Activated CD8-positive, alpha-beta memory T cell treated with anti-CD3 and anti-CD28 coated beads for 24 hours (primary cell): ENCODE measurements at regions not wholly inside any gene's neighbourhood (a gene's known extent, or its start where the extent isn't known, plus 50 kb on each side); places are given as distances from the start of the nearest gene placed in this dataset.
"Not testable (repeated sequence)": the region's sequence is repeated elsewhere in the genome, so short reads cannot be mapped to it uniquely, and the experiment has no call there.

Experiments
- DNase-seq: peaks from one replicate; pipeline ENCODE4 v3.0.0-alpha.2; 2020

DNA sequence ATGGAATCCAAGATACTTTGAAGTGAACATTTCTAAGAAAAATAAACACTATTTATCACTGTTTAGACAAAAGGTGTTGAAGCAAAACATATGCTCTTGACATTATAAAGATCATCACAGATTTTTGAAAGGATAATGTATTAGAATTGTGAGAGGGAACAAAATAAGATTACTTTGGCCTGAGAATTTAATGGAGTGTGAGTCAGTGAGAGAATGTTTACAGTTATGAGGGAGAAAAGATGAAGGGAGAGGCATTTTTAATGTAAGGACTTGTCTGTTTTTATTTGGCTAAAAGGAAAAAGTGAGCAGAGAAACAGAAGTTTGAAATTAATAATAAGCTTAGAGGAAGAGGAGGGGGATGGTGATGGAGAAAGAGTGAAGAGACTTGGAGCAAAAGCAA is 1010.1 kb downstream of the EFNA5 start:
- DNase-seq: no peak

DNA sequence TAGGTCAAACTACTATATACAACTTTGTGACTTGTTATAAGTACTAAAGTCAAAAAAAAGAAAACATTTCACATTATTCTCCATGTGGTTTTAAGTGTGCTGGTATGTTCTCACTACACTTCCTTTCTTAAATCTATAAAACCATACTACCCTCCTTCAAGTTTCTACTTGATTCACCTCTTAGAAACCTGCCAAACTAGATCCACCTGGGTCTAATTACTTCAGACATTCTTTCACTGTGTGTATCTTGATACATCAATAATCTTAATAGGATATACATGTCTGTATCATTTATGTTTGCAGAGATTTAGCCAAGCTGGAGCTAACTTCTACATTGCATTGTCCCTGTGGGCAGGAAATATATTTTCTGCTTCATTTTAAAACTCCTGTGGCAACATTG is 1012.6 kb downstream of the EFNA5 start:
- DNase-seq: no peak

DNA sequence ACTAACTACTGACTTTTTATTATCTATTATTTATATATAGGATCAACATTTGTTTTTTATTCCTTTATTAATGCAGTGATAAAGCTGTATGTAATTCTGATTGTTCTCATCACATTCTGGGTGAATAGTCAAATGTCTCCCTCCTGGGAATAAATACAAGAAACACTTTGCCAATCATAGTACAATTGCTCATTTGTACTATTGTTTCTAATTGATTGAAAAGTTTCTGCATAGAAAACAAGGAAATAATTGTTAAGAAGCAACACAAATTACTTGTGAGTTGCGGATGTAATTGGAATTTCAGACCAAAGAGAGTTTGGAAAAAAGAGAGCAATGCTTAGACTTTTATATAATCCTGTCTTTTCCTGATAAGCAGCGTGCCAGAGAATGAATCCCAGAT is 1013.9 kb downstream of the EFNA5 start:
- DNase-seq: no peak

DNA sequence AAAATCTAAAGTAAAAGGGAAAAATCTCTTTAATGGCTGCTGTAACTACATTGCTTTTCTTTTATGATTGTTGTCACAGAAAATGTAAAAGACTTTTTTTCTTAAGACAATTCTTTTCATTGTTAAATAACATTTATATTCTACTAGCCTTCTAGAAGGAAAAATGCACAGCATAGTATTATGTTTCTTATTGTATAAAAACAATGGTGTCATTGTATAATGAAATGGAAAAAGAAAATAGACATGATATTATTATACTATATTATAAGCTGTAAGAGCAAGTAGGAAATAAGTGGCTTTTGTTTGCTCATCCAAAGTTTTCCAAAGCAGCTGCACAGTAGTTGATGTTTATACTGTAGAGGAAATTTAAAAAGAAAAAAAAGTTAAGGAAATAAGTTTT is 1021.7 kb downstream of the EFNA5 start:
- DNase-seq: no peak

DNA sequence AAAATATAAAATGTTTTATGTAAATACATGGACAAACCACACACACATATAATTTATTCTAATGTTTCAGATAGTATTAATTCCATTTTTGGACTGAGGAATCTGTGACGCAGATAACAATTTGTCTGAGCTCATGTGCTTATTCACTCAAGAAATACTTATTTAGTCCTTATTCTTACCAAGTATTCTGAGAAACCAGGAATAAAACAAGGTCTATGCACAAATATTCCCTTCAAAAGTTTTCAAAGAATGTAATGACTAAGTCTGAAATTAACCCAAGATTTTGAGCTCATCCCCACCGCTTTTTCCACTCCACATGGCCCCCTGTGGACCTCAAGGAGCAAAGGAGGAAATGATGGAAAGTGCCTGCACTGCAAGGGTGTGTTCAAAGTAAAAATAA is 1022.3 kb downstream of the EFNA5 start:
- DNase-seq: no peak

DNA sequence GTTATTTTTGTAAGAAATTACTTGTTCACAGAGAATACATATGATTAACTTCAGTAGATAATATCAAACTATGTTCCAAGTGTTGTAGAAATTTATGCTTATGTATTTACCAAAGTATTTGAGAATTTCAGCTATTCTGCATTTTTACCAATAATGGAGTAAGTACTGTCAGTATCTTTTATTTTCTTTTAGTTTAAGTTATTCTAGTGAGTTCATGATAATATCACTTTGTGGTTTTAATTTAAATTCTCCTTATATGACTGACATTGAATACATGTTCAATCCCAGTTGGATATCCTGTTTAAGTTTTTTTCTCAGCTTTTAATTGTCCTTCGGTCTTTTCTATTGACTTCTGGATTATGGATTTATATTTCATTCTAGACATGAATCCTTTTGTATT is 1024.6 kb downstream of the EFNA5 start:
- DNase-seq: no peak

DNA sequence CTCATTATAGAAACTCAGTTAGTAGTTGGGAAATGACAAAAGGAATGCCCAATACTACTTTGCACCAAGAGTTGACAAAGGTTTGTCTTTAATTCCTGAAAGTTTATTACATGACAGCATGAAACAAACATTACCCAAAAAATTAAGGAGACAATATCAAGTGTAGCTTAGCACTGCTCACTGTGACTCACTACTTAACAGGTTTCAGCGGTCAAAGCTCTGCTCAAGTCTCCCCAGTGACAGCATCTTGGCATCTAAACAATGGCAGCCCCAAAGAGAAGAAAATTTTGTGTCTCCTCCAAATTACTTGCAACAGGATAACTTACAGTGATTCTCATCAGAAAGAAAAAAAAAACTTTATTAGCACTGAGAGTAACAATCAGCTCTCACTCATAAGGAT is 1030.2 kb downstream of the EFNA5 start:
- no peak for DNase-seq

DNA sequence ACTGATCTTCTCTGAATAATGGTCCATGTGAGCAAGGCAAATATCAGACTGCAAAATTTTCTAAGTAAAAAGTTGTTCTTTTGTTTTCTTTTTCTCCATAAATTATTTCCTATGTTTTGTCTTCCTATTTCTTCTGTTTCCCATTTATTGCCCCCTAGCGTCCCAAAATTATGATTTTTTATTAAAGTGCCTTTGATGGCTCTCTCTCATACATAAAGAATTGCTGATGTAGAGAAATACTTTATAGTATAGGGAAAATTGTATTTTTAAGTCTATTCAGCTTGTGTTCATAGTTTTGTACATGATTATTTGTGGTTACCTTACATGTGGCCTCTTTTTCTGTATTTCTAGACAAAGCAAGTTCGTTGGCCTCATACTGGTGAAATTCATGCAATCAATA is 1031.2 kb downstream of the EFNA5 start:
- DNase-seq: no peak

DNA sequence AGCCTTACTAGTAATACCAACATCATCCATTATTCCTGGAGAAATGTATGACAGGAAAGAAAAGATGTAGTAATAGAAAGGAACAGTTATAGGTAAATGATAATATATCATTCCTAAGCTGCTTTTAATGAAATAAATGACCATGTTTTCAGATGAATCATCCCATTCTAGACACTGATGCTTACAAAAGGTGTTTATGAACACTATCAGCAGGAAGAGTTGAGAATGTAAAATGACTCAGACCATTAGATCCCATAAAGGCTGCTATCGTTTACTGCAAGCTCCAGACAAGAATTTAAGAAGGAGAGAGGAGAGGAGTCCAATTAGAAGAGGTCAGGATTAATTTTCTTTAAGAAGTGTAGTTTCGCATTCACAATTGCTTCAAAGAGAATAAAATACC is 1033.5 kb downstream of the EFNA5 start:
- no peak for DNase-seq

DNA sequence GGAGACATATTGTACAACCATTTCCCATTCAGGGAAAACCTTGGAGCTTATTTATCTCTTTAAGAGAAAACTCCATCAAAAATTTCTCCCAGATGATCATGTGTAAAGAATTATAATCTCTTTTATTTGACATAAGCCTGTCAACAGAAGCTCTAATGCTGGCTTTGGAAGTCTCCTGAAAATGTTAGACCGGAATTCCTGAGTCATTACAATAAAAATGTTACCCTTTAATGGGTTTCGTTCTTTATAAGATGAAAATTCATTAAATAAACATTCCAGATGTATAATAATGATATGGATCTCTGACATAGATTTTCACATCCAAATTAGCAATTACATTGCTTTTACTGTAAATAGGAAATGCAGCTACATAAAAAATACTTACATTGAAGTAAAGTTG is 1036.4 kb downstream of the EFNA5 start:
- DNase-seq: no peak

DNA sequence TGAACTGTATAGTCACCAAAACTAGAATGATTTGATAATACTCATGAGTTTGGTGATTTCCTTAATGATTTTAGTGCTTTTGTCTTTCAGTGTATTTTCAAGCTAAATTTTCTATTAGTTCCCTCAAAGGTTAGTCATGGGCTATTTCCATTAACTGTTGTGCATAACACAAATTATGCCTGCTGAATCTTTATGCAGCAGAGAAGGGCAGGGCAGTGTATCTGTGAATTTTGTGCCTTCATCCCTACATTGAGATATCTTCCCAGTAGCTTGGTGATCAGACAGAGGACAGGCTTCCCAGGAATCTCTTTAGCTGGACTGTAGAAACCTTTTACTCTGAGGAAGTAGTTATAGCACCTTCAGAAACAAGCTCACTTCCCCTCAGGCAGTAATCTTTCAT is 1036.9 kb downstream of the EFNA5 start:
- DNase-seq: no peak

DNA sequence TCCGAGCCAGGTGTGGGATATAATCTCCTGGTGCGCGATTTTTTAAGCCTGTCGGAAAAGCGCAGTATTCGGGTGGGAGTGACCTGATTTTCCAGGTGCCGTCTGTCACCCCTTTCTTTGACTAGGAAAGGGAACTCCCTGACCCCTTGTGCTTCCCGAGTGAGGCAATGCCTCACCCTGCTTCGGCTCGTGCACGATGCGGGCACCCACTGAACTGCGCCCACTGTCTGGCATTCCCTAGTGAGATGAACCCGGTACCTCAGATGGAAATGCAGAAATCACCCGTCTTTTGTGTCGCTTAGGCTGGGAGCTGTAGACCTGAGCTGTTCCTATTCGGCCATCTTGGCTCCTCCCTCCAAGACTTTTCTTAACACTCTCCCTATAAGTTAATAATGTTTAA is 1042.3 kb downstream of the EFNA5 start:
- not testable (repeated sequence) for DNase-seq

DNA sequence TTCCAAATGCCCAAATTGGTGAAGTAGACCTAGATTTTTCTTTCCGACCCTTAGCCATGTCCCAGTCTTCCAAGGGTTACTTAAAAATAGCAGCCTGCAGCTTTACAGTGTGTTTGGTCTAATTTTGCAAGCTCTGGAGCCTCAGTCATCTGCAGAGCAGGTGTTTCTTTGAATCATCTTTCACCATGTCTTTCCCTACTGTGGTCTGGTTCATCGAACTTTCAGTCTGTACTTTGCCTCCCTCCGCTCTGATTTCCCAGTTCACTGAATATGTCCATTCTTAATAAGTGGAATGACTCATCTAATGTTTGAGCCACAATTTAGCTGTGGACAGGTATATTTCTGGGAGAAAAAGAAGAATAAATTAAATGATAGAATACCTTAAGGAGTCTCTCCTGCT is 1060.7 kb downstream of the EFNA5 start:
- no peak for DNase-seq

DNA sequence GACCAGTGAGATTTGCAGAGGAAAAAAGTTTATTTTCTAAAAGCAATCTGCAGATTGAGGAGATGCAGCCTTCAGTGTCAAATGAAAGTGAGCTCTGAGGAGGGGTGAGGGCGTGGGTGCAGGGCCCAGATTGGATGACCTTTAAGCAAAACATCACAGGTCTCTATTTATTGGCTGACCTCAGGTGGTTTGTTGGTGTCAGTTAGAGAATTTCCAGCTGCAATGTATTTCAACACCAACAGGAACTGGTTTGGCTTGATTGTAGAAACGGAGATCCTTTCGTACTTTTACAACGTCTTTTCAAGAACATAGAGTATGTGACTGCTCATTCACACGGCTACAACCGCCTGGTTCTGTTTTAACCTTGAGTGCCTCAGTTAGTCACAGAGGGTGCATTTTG is 1069.1 kb downstream of the EFNA5 start:
- DNase-seq: no peak

DNA sequence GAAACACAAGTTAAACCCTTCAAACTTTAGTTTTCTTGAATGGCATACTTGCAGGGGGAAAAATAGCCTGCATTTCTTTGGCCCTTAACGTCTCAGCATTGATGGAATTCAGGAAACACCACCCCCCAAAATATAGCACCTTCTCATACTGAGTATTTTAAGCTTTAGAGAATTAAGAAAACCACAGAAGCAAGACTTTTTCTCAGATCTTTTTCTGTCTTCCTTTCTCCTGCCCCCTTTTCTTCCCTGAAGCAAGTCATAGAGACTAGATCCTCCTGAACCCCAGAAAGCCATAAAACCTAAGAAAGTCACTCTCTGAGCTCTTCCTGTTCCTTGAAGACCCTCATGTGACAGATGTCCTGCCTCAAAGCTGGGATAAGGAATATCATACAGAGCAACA is 1069.9 kb downstream of the EFNA5 start:
- DNase-seq: no peak

DNA sequence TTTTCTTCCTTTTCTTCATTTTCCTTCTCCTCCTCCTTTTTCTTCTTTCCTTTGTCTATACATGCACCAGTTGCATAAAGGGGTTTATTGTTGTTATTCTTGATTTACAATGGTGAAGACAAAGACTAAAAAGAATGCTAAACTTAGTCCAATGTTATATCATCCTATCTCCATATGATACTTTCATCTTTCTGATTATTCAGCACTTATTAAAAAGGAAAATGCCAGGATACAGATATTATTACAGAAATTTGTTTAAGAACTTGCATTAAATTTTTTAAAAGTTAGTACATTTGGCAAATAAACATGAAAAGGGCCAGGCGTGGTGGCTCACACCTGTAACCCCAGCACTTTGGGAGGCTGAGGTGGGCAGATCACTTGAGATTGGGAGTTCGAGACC is 1074.9 kb downstream of the EFNA5 start:
- DNase-seq: no peak

DNA sequence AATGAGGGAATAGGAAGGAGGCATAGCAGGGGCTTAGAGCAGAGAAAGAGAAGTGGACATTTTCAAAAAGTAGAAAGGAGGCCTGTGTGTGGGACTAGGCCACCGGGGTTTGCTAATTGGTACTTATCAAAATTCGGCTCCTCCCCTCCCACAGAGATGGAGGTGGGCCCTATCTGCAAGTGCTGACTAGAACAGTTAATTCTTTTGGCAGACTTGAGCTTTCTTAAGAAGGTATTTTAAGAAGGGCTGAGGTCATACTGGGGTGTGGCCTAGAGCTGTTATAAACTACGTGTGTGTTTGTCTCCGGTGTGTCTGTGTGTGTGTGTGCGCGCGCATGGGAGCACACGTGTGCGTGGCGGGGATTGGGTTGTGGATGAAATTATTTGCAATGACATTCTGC is 1086.5 kb downstream of the EFNA5 start:
- DNase-seq: no peak

DNA sequence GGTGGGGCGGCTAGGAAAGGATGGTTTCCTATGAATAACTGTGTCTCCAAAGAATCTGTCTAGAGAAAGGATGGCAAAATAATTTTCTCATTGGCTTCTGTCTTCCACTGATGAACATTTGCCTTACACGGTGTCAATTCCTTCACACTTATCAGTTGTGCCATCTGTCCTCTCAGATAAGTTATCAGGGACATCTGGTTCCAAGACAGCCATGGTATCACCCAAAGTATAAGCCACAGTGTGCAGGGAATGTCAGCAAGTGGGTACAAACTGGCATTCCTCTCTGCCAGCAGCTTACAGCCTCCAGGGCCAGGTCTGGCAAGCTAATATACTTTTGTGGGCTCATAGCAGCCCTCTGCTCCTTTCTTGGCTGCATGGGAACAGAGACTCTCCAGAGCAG is 1092.0 kb downstream of the EFNA5 start:
- no peak for DNase-seq

DNA sequence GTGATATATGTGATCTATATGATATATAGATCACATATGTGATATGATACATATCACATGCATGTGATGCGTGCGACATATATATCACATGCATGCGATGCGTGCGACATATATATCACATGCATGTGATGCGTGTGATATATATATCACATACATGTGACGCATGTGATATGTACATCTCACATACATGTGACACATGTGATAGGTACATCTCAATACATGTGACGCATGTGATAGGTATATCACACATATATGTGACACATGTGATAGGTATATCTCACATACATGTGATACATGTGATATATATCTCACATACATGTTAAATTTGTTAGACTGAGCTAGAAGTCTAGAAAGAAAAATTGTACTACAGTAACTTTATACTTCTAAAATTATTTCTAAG is 1095.9 kb downstream of the EFNA5 start:
- no peak for DNase-seq

DNA sequence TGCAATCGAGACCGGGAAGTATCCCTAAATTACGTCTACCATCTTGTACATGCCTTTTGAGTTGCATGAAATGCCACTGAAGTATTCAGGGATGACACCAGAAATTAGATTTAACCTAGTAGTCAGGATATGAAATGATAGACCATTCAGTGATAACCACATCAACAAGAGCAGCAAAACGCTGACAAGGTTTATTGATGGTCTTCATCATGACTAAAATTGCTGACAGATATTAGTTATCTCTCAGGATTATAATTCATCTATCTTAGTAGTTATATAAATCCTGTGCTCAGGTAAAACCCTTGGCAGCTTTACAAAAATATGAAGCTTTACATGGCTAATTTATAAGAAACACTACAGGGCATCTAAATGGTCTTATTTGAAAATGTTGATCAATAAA is 1104.7 kb downstream of the EFNA5 start:
- DNase-seq: no peak

DNA sequence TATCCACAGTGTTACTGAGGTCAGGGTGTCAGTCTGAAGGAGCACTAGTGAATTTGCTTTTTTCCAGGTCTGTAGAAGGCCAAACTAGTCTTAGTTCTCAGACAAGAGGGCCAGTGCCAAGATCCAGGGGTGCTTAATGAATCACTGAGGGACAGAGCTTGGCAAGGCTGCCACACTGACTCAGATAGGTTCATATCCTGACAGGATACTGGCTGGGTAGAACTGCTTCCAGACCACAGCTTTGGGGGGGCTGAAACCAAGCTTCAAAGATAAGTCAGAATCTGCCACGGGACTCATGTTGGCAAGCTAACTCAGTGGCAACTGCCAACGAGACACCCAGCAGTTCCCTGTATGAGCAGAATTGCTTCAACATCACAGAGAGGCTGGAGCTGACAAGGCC is 1125.4 kb downstream of the EFNA5 start:
- DNase-seq: no peak

DNA sequence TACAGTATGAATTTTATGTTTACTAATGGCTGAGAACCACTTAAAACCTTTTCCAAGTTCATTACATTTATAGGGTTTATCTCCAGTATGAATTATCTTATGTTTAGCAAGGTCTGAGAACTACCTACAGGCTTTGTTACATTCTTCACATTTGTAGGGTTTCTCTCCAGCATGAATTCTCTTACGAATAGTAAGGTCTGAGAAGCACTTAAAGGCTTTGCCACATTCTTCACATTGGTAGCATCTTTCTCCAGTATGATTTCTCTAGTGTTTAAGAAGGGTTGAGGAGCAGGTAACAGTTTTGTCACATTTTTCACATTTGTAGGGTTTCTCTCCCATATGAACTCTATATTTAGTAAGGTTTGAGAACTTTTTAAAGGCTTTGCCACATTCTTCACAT is 1127.4 kb downstream of the EFNA5 start:
- DNase-seq: no peak

DNA sequence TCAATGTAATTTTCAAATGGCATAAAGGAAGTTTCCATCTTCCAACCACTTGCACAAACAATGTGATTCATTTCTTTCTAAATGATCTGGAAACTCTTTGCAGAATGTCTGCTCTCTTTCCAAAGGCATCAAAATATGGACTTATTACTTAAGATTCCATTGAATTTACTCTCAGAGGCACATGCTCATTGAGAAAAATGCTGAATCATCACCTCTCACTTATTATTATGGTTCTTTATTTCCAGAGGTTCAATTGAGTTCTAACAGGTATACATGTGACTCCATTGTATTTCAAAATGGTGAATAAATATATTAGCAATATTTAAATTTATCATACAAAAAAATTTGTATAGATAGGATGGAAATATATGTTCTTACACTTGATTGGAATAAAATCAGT is 1140.6 kb downstream of the EFNA5 start:
- DNase-seq: no peak

DNA sequence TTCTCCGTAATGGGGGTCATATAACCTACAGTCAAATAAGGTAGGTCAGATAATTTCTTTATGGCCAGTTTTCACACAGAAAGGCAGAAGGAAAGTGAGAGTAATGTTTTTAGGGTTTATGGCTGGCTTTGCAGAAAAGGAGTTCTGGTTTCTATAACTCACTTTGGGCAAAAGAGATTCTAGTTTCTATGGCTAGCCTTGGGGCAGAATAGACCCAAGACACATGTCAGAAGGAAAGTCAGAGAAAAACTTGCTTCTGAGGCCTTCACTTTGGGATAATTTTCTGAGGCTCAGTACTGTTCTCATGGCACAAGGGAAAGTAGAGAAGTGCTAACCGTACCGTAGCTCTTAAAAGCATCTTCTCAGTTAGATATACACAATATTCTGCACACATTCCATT is 1145.3 kb downstream of the EFNA5 start:
- DNase-seq: no peak

DNA sequence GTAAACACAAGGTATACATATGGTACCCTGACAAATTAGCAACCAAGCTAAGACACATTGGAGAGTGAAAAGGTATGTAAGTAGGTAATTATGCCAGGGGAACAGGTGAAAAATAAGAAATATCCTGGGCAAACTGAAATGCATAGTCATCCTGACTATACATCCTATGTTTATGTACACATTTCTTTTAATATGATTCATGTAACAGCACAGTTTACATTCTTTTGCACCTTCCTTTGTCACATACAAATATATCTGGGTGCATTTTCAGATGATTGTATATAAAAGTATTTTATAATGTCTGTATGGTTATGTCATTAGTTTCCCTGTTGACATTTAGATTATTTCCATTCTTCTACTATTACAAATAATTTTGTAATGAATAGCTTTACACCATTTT is 1146.9 kb downstream of the EFNA5 start:
- no peak for DNase-seq

DNA sequence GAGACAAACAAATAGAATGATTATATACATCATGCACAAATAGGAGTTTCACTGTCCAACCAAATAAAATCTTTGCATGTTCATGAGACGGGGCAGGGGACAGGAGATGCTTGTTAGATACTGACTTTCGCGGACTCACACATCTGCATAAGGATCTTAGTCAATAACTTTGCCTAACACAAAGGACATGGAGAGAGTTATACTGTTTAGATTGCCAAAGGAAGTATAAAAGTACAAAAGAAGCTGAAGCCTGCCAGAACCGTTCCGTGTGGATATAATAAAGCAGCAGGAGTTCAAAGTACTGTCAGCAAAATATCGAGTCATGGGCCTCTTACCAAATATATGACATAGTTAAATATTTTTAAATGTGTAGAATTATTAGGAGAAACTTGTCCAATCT is 1148.4 kb downstream of the EFNA5 start:
- no peak for DNase-seq

DNA sequence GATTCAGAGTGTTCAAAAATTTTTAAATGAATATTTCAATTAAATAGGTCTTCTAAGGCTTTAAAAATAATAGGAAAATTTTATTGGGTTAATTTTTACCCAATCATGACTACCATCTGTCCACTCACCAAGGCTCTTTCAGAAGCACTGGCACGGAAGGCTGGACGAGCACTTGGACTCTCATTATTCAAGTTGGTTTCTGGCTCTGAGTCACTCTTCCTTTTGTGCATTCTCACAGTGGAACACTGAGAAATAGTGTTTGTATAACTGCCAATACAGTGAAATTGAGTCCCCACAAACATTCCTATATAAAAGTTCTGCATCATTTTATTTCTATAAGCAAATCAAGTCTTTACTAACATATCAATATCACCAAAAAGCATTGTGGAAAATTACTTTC is 1149.0 kb downstream of the EFNA5 start:
- DNase-seq: no peak
